ENCODE measurements at regions not wholly inside any gene's neighbourhood (a gene's known extent, or its start where the extent isn't known, plus 50 kb on each side); places are given as distances from the start of the nearest gene placed in this dataset.
"Not testable (repeated sequence)": the region's sequence is repeated elsewhere in the genome, so short reads cannot be mapped to it uniquely, and the experiment has no call there.

- no peak for DNase-seq
- intact Hi-C loops (cut with DNase I), result no loop called here
Observed at GRCh38 chr9:85171163-85171562, 501.6 kb downstream of the NTRK2 start.

GRCh38 chr9:85168412-85168811 is 498.9 kb downstream of the NTRK2 start:
- TF ChIP-seq CTCF (IDR thresholded peaks at IDR 0.05), result no peak
- no peaks in the 10 kb centered on the region for H3K4me1 ChIP-seq
- H3K27me3 ChIP-seq, result no peaks in the 10 kb centered on the region
- no peaks in the 10 kb centered on the region for H3K36me3 ChIP-seq
- ATAC-seq (no peak), DNase-seq (no peak)
- no peak overlapping the region for H3K4me3 ChIP-seq
- intact Hi-C loops (cut with DNase I), result no loop called here
- H3K27ac ChIP-seq, result no peak overlapping the region
- H3K9me3 ChIP-seq, result no peaks in the 10 kb centered on the region

More at GRCh38 chr9:85171163-85171562, 501.6 kb downstream of the NTRK2 start:
- H3K36me3 ChIP-seq, result no peaks in the 10 kb centered on the region
- H3K4me3 ChIP-seq, result no peak overlapping the region
- H3K4me1 ChIP-seq, result no peaks in the 10 kb centered on the region
- no peak for TF ChIP-seq CTCF (IDR thresholded peaks at IDR 0.05)
- H3K9me3 ChIP-seq, result no peaks in the 10 kb centered on the region
- H3K27ac ChIP-seq, result no peak overlapping the region
- peaks cover 3% of the 10 kb centered on the region for H3K27me3 ChIP-seq
- no peak for ATAC-seq

GRCh38 chr9:85167146-85167545 is 497.6 kb downstream of the NTRK2 start:
- ATAC-seq (no peak), DNase-seq (no peak)
- no peak overlapping the region for H3K27ac ChIP-seq
- intact Hi-C loops (cut with DNase I), result no loop called here
- TF ChIP-seq CTCF (IDR thresholded peaks at IDR 0.05), result no peak
- H3K9me3 ChIP-seq, result no peaks in the 10 kb centered on the region
- H3K27me3 ChIP-seq, result no peaks in the 10 kb centered on the region
- no peak overlapping the region for H3K4me3 ChIP-seq
- H3K36me3 ChIP-seq, result no peaks in the 10 kb centered on the region
- H3K4me1 ChIP-seq, result no peaks in the 10 kb centered on the region

- H3K36me3 ChIP-seq, result no peaks in the 10 kb centered on the region
- H3K27ac ChIP-seq, result no peak overlapping the region
- ATAC-seq (no peak), DNase-seq (no peak)
- intact Hi-C loops (cut with DNase I), result no loop called here
- H3K4me1 ChIP-seq, result no peaks in the 10 kb centered on the region
- no peak overlapping the region for H3K4me3 ChIP-seq
- no peak for TF ChIP-seq CTCF (IDR thresholded peaks at IDR 0.05)
- no peaks in the 10 kb centered on the region for H3K9me3 ChIP-seq
- no peaks in the 10 kb centered on the region for H3K27me3 ChIP-seq
Observed at GRCh38 chr9:85163825-85164224, 494.3 kb downstream of the NTRK2 start.

GRCh38 chr9:85163415-85163814 is 493.9 kb downstream of the NTRK2 start:
- ATAC-seq, result no peak
- TF ChIP-seq CTCF (IDR thresholded peaks at IDR 0.05), result no peak
- DNase-seq, result no peak
- intact Hi-C loops (cut with DNase I), result no loop called here
- Histone ChIP-seq H3K9me3 (no peaks in the 10 kb centered on the region), H3K27me3 (no peaks in the 10 kb centered on the region), H3K27ac (no peak overlapping the region), H3K36me3 (no peaks in the 10 kb centered on the region), H3K4me1 (no peaks in the 10 kb centered on the region), H3K4me3 (no peak overlapping the region)

GRCh38 chr9:85162822-85163221 is 493.3 kb downstream of the NTRK2 start:
- intact Hi-C loops (cut with DNase I), result no loop called here

GRCh38 chr9:85160944-85161343 is 491.4 kb downstream of the NTRK2 start:
- H3K27ac ChIP-seq; ATAC-seq; H3K4me3 ChIP-seq; H3K27me3 ChIP-seq; H3K9me3 ChIP-seq; intact Hi-C loops (cut with DNase I); DNase-seq; H3K4me1 ChIP-seq; H3K36me3 ChIP-seq: not testable (repeated sequence)

More at GRCh38 chr9:85162822-85163221, 493.3 kb downstream of the NTRK2 start:
- H3K9me3 ChIP-seq, result no peaks in the 10 kb centered on the region
- H3K27me3 ChIP-seq, result no peaks in the 10 kb centered on the region
- no peak overlapping the region for H3K4me3 ChIP-seq
- ATAC-seq, result no peak
- no peaks in the 10 kb centered on the region for H3K36me3 ChIP-seq
- no peak for TF ChIP-seq CTCF (IDR thresholded peaks at IDR 0.05)
- DNase-seq, result no peak
- H3K27ac ChIP-seq, result no peak overlapping the region
- no peaks in the 10 kb centered on the region for H3K4me1 ChIP-seq
